H9 (cell line): ENCODE measurements at regions not wholly inside any gene's neighbourhood (a gene's known extent, or its start where the extent isn't known, plus 50 kb on each side); places are given as distances from the start of the nearest gene placed in this dataset.

Source experiments
- DNase-seq: peaks from one replicate; pipeline ENCODE4 v3.0.0-alpha.2; 2017
- H2AFZ ChIP-seq: one replicate; pipeline ENCODE4 v1.6.1; 2013; ENCODE audit warnings: mild to moderate bottlenecking, low read length, control low read depth, moderate library complexity
- H2AK5ac ChIP-seq: 2 replicates; pipeline ENCODE4 v1.6.1; 2013; ENCODE audit warnings: low read length, control low read depth, mixed read lengths; ENCODE audit not compliant: insufficient read length
- H2BK120ac ChIP-seq: one replicate; pipeline ENCODE4 v1.6.1; 2013; ENCODE audit warnings: low read depth, mild to moderate bottlenecking, low read length, control low read depth, inconsistent platforms; ENCODE audit not compliant: poor library complexity, severe bottlenecking
- H2BK12ac ChIP-seq: 2 replicates; pipeline ENCODE4 v1.6.1; 2013; ENCODE audit warnings: low read length, control low read depth, mixed read lengths, low read depth; ENCODE audit not compliant: insufficient read length
- H2BK15ac ChIP-seq: 2 replicates; pipeline ENCODE4 v1.6.1; 2013; ENCODE audit warnings: low read depth, low read length, control low read depth
- H2BK20ac ChIP-seq: one replicate; pipeline ENCODE4 v1.6.1; 2013; ENCODE audit warnings: low read depth, mild to moderate bottlenecking, low read length, control low read depth, inconsistent platforms; ENCODE audit not compliant: poor library complexity, severe bottlenecking
- H2BK5ac ChIP-seq: 2 replicates; pipeline ENCODE4 v1.6.1; 2013; ENCODE audit warnings: low read length, control low read depth, mixed read lengths; ENCODE audit not compliant: insufficient read length
- H3K14ac ChIP-seq: 2 replicates; pipeline ENCODE4 v1.6.1; 2013; ENCODE audit warnings: low read length, control low read depth; ENCODE audit not compliant: insufficient read depth
- H3K18ac ChIP-seq: 2 replicates; pipeline ENCODE4 v1.6.1; 2013; ENCODE audit warnings: low read depth, mild to moderate bottlenecking, mixed read lengths, low read length, control low read depth; ENCODE audit not compliant: insufficient read length
- H3K23ac ChIP-seq: 2 replicates; pipeline ENCODE4 v1.6.1; 2013; ENCODE audit warnings: low read length, control low read depth, mixed read lengths, low read depth; ENCODE audit not compliant: insufficient read length
- H3K23me2 ChIP-seq: 2 replicates; pipeline ENCODE4 v1.6.1; 2013; ENCODE audit warnings: low read depth, mild to moderate bottlenecking, mixed read lengths, low read length, control low read depth; ENCODE audit not compliant: insufficient read length, poor library complexity, severe bottlenecking
- H3K27ac ChIP-seq: 2 replicates; pipeline ENCODE4 v1.5.1; 2013; ENCODE audit warnings: low read length, control low read depth, mixed read lengths, low read depth; ENCODE audit not compliant: insufficient read length
- H3K27me3 ChIP-seq: 2 replicates; pipeline ENCODE4 v1.6.1; 2013; ENCODE audit warnings: low read length, control low read depth, inconsistent platforms; ENCODE audit not compliant: insufficient read depth
- H3K4ac ChIP-seq: 2 replicates; pipeline ENCODE4 v1.6.1; 2013; ENCODE audit warnings: low read depth, mild to moderate bottlenecking, control low read depth, inconsistent platforms, low read length, moderate library complexity
- H3K4me1 ChIP-seq: 2 replicates; pipeline ENCODE4 v1.6.1; 2013; ENCODE audit warnings: low read length, control low read depth, inconsistent platforms; ENCODE audit not compliant: insufficient read depth
- H3K4me2 ChIP-seq: 2 replicates; pipeline ENCODE4 v1.6.1; 2013; ENCODE audit warnings: low read length, control low read depth, mixed read lengths; ENCODE audit not compliant: insufficient read length, insufficient read depth
- H3K56ac ChIP-seq: 2 replicates; pipeline ENCODE4 v1.6.1; 2013; ENCODE audit warnings: low read depth, mild to moderate bottlenecking, mixed read lengths, low read length, control low read depth; ENCODE audit not compliant: insufficient read length
- H3K79me1 ChIP-seq: 2 replicates; pipeline ENCODE4 v1.6.1; 2013; ENCODE audit warnings: low read depth, mild to moderate bottlenecking, moderate library complexity, low read length, control low read depth, inconsistent platforms; ENCODE audit not compliant: insufficient read depth, poor library complexity, severe bottlenecking
- H3K79me2 ChIP-seq: 2 replicates; pipeline ENCODE4 v1.6.1; 2013; ENCODE audit warnings: low read length, control low read depth, inconsistent platforms; ENCODE audit not compliant: insufficient read depth
- H3K9ac ChIP-seq: 2 replicates; pipeline ENCODE4 v1.6.1; 2013; ENCODE audit warnings: low read length, control low read depth, mixed read lengths; ENCODE audit not compliant: insufficient read length; ENCODE audit errors: extremely low read depth
- H3K9me3 ChIP-seq: one replicate; pipeline ENCODE4 v1.6.1; 2013; ENCODE audit warnings: low read depth, low read length, inconsistent platforms; ENCODE audit not compliant: control insufficient read depth
- H3T11ph ChIP-seq: one replicate; pipeline ENCODE4 v1.6.1; 2013; ENCODE audit warnings: mild to moderate bottlenecking, low read length, control low read depth, inconsistent platforms
- H4K20me1 ChIP-seq: one replicate; pipeline ENCODE4 v1.6.1; 2013; ENCODE audit not compliant: control insufficient read depth, insufficient read length, insufficient read depth
- H4K5ac ChIP-seq: 2 replicates; pipeline ENCODE4 v1.6.1; 2013; ENCODE audit warnings: low read depth, mild to moderate bottlenecking, mixed read lengths, low read length, control low read depth; ENCODE audit not compliant: insufficient read length
- H4K8ac ChIP-seq: replicated peaks from 2 replicates; pipeline ENCODE4 v1.6.1; 2013; ENCODE audit warnings: low read length, control low read depth, mixed read lengths, low read depth; ENCODE audit not compliant: insufficient read length
- H4K91ac ChIP-seq: 2 replicates; pipeline ENCODE4 v1.6.1; 2013; ENCODE audit warnings: low read depth, mild to moderate bottlenecking, moderate library complexity, mixed read lengths, low read length, control low read depth; ENCODE audit not compliant: insufficient read length
- H3K27ac Mint-ChIP-seq, 3 experiments: 2 replicates in 2 of 3; 3 replicates in 1 of 3; pipeline ENCODE4 v1.8.0; 2020 to 2021; ENCODE audit warnings: mixed read lengths in 3 of 3, mild to moderate bottlenecking in 1 of 3, moderate library complexity in 1 of 3
- H3K27me3 Mint-ChIP-seq: 2 replicates; pipeline ENCODE4 v1.8.0; 2021; ENCODE audit warnings: low read depth, mild to moderate bottlenecking, moderate library complexity, mixed read lengths
- H3K36me3 Mint-ChIP-seq, 3 experiments: 2 replicates in 2 of 3; 3 replicates in 1 of 3; pipeline ENCODE4 v1.8.0; 2020 to 2021; ENCODE audit warnings: low read depth in 3 of 3, mixed read lengths in 3 of 3; ENCODE audit not compliant: insufficient read depth in 1 of 3
- H3K4me1 Mint-ChIP-seq, 2 experiments: 2 replicates each; pipeline ENCODE4 v1.8.0; 2020; ENCODE audit warnings: mixed read lengths in 2 of 2
- H3K4me3 Mint-ChIP-seq, 2 experiments: 2 replicates in 1 of 2; 3 replicates in 1 of 2; pipeline ENCODE4 v1.8.0; 2020 to 2021; ENCODE audit warnings: mild to moderate bottlenecking in 2 of 2, mixed read lengths in 2 of 2, moderate library complexity in 1 of 2
- H3K9me3 Mint-ChIP-seq, 2 experiments: 2 replicates in 1 of 2; 3 replicates in 1 of 2; pipeline ENCODE4 v1.8.0; 2020; ENCODE audit warnings: mild to moderate bottlenecking in 2 of 2, mixed read lengths in 2 of 2, moderate library complexity in 1 of 2
- CTCF ChIP-seq: fragments of 200-600 bp; sonication (generic); conservative IDR thresholded peaks from 3 replicates; pipeline ENCODE4 v1.8.0; 2021; ENCODE audit warnings: antibody characterized with exemption, mild to moderate bottlenecking
- WGBS: extraction: QIAGEN DNeasy Blood & Tissue Kit; methylation state at CpG from one replicate; pipeline ENCODE4 v1.1.7; 2013; ENCODE audit warnings: missing lambda C conversion rate, low lambda C conversion rate, mixed read lengths; ENCODE audit not compliant: insufficient read length; ENCODE audit errors: extremely low coverage; 5-methylcytosine and 5-hydroxymethylcytosine counted together

GRCh38 chr14:81841346-81841745, 307.7 kb upstream of the SEL1L start:
- Histone ChIP-seq H3K27me3 (no peaks in the 10 kb centered on the region), H3K14ac (no peak overlapping the region), H2BK12ac (no peak overlapping the region), H3K4me1 (no peaks in the 10 kb centered on the region), H2BK5ac (no peak overlapping the region), H2AK5ac (no peak overlapping the region), H4K91ac (no peak overlapping the region), H3K9me3 (no peaks in the 10 kb centered on the region), H3T11ph (no peak overlapping the region), H3K23ac (no peak overlapping the region), H2BK20ac (no peak overlapping the region), H3K79me2 (no peaks in the 10 kb centered on the region), H3K18ac (no peak overlapping the region), H3K9ac (no peak overlapping the region), H4K5ac (no peak overlapping the region), H4K8ac (no peak overlapping the region), H2BK15ac (no peak overlapping the region), H3K79me1 (no peaks in the 10 kb centered on the region), H3K27ac (no peak overlapping the region), H3K4ac (no peak overlapping the region), H3K56ac (no peak overlapping the region), H2BK120ac (no peak overlapping the region), H3K23me2 (no peaks in the 10 kb centered on the region), H4K20me1 (no peaks in the 10 kb centered on the region), H2AFZ (no peak overlapping the region), H3K4me2 (no peak overlapping the region)
- no peak for TF ChIP-seq CTCF
- Mint-ChIP-seq H3K9me3 (peaks cover 10 to 29% of the 10 kb centered on the region in 2 experiments), H3K27ac (no peak overlapping the region), H3K4me3 (no peak overlapping the region), H3K27me3 (no peaks in the 10 kb centered on the region), H3K4me1 (no peaks in the 10 kb centered on the region), H3K36me3 (peaks cover 3 to 11% (median 8%) of the 10 kb centered on the region in 3 experiments; a peak in 5 of 7 replicates)
- WGBS: 100% methylated on average over 1 of the region's 5 CpGs
- DNase-seq: no peak
